AG10803 (cell line): ENCODE measurements at regions not wholly inside any gene's neighbourhood (a gene's known extent, or its start where the extent isn't known, plus 50 kb on each side); places are given as distances from the start of the nearest gene placed in this dataset.
A peak's percentile ranks its signal among the peaks of the same experiment; 100 is the strongest.

Experiments
- DNase-seq: peaks from one replicate; pipeline ENCODE4 v3.0.0; 2010; ENCODE audit warnings: low read depth
- H3K4me3 ChIP-seq: 2 replicates; pipeline ENCODE4 v1.5.1; 2011; ENCODE audit warnings: mild to moderate bottlenecking, low read length, control low read depth
- TF ChIP-seq, protein P1 (sequence below): conservative IDR thresholded peaks from 2 replicates; pipeline ENCODE4 v1.5.1; 2011; ENCODE audit warnings: mild to moderate bottlenecking, low read length, control low read depth, inconsistent platforms

GRCh38 chr5:74266836-74267235 lies 373.7 kb downstream of the ENC1 start:
- no peak for DNase-seq
- TF ChIP-seq, protein P1, sequence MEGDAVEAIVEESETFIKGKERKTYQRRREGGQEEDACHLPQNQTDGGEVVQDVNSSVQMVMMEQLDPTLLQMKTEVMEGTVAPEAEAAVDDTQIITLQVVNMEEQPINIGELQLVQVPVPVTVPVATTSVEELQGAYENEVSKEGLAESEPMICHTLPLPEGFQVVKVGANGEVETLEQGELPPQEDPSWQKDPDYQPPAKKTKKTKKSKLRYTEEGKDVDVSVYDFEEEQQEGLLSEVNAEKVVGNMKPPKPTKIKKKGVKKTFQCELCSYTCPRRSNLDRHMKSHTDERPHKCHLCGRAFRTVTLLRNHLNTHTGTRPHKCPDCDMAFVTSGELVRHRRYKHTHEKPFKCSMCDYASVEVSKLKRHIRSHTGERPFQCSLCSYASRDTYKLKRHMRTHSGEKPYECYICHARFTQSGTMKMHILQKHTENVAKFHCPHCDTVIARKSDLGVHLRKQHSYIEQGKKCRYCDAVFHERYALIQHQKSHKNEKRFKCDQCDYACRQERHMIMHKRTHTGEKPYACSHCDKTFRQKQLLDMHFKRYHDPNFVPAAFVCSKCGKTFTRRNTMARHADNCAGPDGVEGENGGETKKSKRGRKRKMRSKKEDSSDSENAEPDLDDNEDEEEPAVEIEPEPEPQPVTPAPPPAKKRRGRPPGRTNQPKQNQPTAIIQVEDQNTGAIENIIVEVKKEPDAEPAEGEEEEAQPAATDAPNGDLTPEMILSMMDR = no peak
- no peak overlapping the region for H3K4me3 ChIP-seq

DNA sequence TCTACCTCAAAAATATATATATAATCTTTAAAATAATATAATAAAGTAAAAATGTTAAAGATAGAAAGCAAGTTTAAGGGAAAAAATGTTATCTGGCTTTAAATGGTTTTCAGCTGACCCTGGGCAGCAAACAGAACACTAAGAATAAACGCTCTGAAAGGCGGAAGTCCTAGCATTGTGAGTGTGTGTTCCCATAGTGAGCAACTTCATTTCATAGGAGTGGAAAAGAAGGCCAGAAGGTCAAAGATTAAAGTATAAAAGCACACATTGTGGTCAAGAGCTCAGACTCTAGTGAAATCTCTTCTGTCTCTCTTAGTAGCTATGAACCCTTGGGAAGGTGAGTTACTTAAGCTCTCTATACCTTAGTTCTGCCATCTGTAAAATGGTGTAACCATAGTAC lies 374.4 kb downstream of the ENC1 start:
- TF ChIP-seq, protein P1 = no peak
- no peak overlapping the region for H3K4me3 ChIP-seq
- no peak for DNase-seq

DNA sequence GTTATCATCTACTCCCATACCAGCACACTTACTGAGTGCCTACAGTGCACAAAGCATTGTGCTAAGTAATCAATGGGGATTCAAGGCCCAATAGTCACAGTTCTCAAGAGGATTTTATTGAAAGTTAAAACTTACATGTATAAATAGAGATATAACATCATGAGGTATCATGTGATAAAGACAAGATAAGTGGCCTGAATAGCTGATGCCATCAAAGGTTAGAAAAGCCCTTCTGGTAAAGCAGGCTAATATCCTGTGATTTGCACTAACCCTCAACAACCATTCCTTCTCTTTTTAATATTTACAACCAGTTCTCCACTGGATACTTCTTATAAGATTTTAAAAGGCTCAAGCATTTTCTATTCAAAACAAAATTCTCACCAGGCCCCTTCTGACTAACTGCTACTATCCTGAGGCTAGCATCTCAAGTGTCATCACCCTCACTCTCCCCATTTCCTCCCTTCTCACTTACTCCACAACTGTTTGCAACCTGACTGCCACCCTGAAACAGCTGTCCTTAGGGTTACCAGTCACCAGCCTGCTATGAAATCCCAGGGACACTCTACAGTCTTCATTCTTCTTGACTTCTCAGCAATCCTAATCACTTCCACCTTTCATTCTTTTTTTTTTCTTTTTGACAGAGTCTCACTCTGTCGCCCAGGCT lies 377.9 kb downstream of the ENC1 start:
- H3K4me3 ChIP-seq = no peak overlapping the region
- TF ChIP-seq, protein P1 = no peak
- DNase-seq = no peak

DNA sequence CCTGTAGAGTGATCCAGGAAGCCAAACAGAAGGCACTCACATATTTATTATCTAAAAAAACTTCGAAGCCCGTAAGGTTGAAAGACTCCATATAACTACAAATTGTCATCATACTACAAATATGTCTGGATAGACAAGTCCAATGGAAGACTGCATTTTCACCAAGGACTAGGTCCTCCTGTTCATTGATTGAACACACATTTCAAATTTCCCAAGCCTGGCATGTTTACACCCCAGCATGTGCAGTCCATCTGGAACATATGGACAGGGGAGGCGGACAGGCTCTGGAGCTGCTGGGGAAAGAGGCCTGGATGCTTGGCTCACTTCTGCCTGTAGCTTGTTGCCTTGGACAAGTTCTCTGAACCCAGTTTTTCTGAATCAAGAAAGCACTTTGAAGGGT lies 378.7 kb downstream of the ENC1 start:
- no peak overlapping the region for H3K4me3 ChIP-seq
- TF ChIP-seq, protein P1 = no peak
- peak; percentile 85 for DNase-seq

- DNase-seq = no peak
- TF ChIP-seq, protein P1 = no peak
- H3K4me3 ChIP-seq = no peak overlapping the region
These were observed 379.1 kb downstream of the ENC1 start for GRCh38 chr5:74261421-74261820.

GRCh38 chr5:74259572-74259971 lies 381.0 kb downstream of the ENC1 start:
- TF ChIP-seq, protein P1 = no peak
- no peak overlapping the region for H3K4me3 ChIP-seq

GRCh38 chr5:74258314-74258665 lies 382.2 kb downstream of the ENC1 start:
- TF ChIP-seq, protein P1 = no peak

More at GRCh38 chr5:74259572-74259971, 381.0 kb downstream of the ENC1 start:
- no peak for DNase-seq

More at GRCh38 chr5:74258314-74258665, 382.2 kb downstream of the ENC1 start:
- H3K4me3 ChIP-seq = no peak overlapping the region
- no peak for DNase-seq
